SK-N-MC (cell line): ENCODE measurements at regions not wholly inside any gene's neighbourhood (a gene's known extent, or its start where the extent isn't known, plus 50 kb on each side); places are given as distances from the start of the nearest gene placed in this dataset.

Experiments
- DNase-seq: peaks from one replicate; pipeline ENCODE4 v3.0.0-alpha.2; 2011; ENCODE audit warnings: low read depth, low spot score
- H3K27ac ChIP-seq: fragments of 200-600 bp; sonication (generic); 2 replicates; pipeline ENCODE4 v1.5.1; 2016; ENCODE audit warnings: mixed run types
- H3K36me3 ChIP-seq: fragments of 200-600 bp; sonication (generic); 2 replicates; pipeline ENCODE4 v1.6.1; 2017; ENCODE audit warnings: antibody characterized with exemption, low read length, mixed read lengths; ENCODE audit not compliant: insufficient read depth
- H3K4me3 ChIP-seq: fragments of 200-600 bp; sonication (generic); 2 replicates; pipeline ENCODE4 v1.5.1; 2016
- H3K9ac ChIP-seq: fragments of 200-600 bp; sonication (generic); 2 replicates; pipeline ENCODE4 v1.8.0; 2017; ENCODE audit warnings: mixed run types, mixed read lengths; ENCODE audit not compliant: insufficient read length
- H3K9me3 ChIP-seq: fragments of 200-600 bp; sonication (generic); 2 replicates; pipeline ENCODE4 v1.6.1; 2017; ENCODE audit warnings: low read depth, mild to moderate bottlenecking, antibody characterized with exemption, low read length, moderate library complexity, mixed read lengths
- EZH2 ChIP-seq: fragments of 200-600 bp; sonication (generic); IDR thresholded peaks from one replicate; pipeline ENCODE4 v1.6.1; 2017; ENCODE audit warnings: antibody characterized with exemption
- FOXP2 ChIP-seq: optimal IDR thresholded peaks from 2 replicates; pipeline ENCODE3; 2011; ENCODE audit warnings: mild to moderate bottlenecking, moderate library complexity; ENCODE audit not compliant: insufficient read depth; ENCODE audit errors: extremely low read length, control extremely low read depth
- POLR2AphosphoS5 ChIP-seq: IDR thresholded peaks from 2 replicates; pipeline ENCODE4 v1.6.1; 2012; ENCODE audit warnings: mild to moderate bottlenecking, low read depth, low read length, borderline replicate concordance

DNA sequence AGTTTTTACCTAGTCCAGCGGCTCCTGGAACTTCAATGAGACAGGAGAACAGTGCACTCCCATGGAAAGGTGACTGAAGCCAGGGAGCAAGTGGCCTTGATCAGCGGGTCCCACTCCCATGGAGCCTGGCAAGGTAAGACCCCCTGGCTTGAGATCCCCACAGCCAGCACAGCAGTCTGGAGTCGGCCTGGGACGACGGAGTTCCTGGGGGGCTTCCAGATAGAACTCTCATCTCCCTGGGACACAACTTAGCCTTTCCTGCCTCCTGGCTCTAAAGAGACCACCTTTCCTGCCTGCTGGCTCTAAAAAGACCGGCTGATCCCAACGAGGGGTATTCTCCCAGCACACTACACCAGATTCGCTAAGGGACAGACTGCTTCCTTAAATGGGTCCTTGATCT lies 1279.0 kb upstream of the GOT2 start:
- no peaks in the 10 kb centered on the region for H3K36me3 ChIP-seq
- no peaks in the 10 kb centered on the region for H3K9me3 ChIP-seq
- H3K4me3 ChIP-seq: no peak overlapping the region
- no peak overlapping the region for H3K9ac ChIP-seq
- no peak for DNase-seq
- TF ChIP-seq EZH2 (no peak), FOXP2 (no peak), POLR2AphosphoS5 (no peak)
- no peak overlapping the region for H3K27ac ChIP-seq

GRCh38 chr16:60001523-60001922 lies 1267.4 kb upstream of the GOT2 start:
- Histone ChIP-seq H3K4me3 (no peak overlapping the region), H3K9ac (no peak overlapping the region), H3K9me3 (no peaks in the 10 kb centered on the region), H3K36me3 (no peaks in the 10 kb centered on the region), H3K27ac (no peak overlapping the region)
- TF ChIP-seq EZH2 (no peak), FOXP2 (no peak), POLR2AphosphoS5 (no peak)
- no peak for DNase-seq

DNA sequence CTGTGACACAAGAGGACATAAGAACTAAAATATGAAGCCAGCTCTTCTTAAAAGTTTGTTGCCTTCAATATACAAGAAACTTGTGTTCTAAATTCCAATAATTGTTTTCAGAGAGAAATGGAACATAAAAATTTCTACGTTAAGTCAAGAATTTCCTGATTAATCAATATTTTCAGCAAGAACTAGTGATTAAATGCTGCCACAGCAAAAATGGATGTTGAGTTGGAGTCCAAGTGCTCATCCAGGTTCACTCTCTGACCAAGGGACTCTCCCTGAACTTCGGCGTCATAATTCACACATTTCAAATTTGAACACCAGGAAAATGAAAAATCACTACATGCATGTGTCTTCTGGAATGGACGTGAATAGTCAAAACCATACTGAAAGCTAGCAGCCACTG lies 1263.6 kb upstream of the GOT2 start:
- no peak overlapping the region for H3K27ac ChIP-seq
- H3K9ac ChIP-seq: no peak overlapping the region
- TF ChIP-seq FOXP2 (no peak), POLR2AphosphoS5 (no peak), EZH2 (no peak)
- no peaks in the 10 kb centered on the region for H3K36me3 ChIP-seq
- no peak overlapping the region for H3K4me3 ChIP-seq
- no peak for DNase-seq
- H3K9me3 ChIP-seq: no peaks in the 10 kb centered on the region

DNA sequence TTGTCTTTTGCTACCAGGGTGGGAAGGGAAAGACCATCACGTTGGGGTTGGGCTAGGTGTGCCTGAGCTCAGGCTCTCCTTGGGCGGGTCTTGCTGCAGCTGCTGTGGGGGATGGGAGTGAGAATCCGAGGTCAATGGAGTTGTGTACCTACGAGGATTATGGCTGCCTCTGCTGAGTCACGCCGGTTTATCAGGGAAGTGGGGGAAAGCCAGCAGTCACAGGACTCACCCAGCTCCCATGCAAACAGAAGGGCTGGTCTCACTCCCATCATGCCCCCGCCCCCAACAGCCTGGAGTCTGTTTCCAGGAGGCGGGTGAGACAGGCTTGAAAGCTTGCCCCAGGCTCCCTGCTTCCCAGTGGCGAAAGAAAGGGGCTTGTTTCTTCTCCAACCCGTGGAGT lies 1259.0 kb upstream of the GOT2 start:
- TF ChIP-seq POLR2AphosphoS5 (no peak), EZH2 (no peak), FOXP2 (no peak)

GRCh38 chr16:59991171-59991570 lies 1257.1 kb upstream of the GOT2 start:
- Histone ChIP-seq H3K9me3 (no peaks in the 10 kb centered on the region), H3K27ac (no peak overlapping the region), H3K9ac (no peak overlapping the region), H3K4me3 (no peak overlapping the region), H3K36me3 (no peaks in the 10 kb centered on the region)
- DNase-seq: no peak
- TF ChIP-seq EZH2: no peak
- TF ChIP-seq FOXP2: no peak
- TF ChIP-seq POLR2AphosphoS5: no peak

More for the DNA sequence above, 1259.0 kb upstream of the GOT2 start:
- H3K9ac ChIP-seq: no peak overlapping the region
- DNase-seq: no peak
- no peaks in the 10 kb centered on the region for H3K36me3 ChIP-seq
- H3K4me3 ChIP-seq: no peak overlapping the region
- no peaks in the 10 kb centered on the region for H3K9me3 ChIP-seq
- no peak overlapping the region for H3K27ac ChIP-seq

GRCh38 chr16:59988591-59988990 lies 1254.5 kb upstream of the GOT2 start:
- no peak for DNase-seq
- H3K9ac ChIP-seq: no peak overlapping the region

DNA sequence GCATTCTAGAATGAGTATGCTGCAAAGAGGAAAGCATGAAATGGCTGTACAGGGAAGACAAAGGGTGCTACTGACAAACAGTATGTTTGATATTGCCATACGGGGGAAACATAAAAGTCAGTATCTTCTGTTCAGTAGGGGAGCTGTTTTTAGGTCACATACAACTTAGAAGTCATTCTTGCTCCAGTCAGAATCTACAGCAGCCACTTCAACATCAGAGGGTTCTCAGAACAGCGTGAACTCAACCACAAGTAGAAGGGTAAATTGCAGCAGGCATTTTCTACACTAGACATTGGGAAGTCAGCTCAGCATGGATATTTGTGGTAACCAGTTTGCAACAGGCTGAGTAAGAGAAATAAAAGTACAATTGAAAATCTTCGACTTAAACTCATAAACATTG lies 1241.8 kb upstream of the GOT2 start:
- no peak overlapping the region for H3K9ac ChIP-seq
- H3K27ac ChIP-seq: no peak overlapping the region
- H3K36me3 ChIP-seq: no peaks in the 10 kb centered on the region
- H3K9me3 ChIP-seq: no peaks in the 10 kb centered on the region
- TF ChIP-seq POLR2AphosphoS5 (no peak), FOXP2 (no peak), EZH2 (no peak)
- H3K4me3 ChIP-seq: no peak overlapping the region
- DNase-seq: no peak

More at GRCh38 chr16:59988591-59988990, 1254.5 kb upstream of the GOT2 start:
- Histone ChIP-seq H3K9me3 (no peaks in the 10 kb centered on the region), H3K36me3 (no peaks in the 10 kb centered on the region), H3K27ac (no peak overlapping the region), H3K4me3 (no peak overlapping the region)
- TF ChIP-seq FOXP2 (no peak), EZH2 (no peak), POLR2AphosphoS5 (no peak)

DNA sequence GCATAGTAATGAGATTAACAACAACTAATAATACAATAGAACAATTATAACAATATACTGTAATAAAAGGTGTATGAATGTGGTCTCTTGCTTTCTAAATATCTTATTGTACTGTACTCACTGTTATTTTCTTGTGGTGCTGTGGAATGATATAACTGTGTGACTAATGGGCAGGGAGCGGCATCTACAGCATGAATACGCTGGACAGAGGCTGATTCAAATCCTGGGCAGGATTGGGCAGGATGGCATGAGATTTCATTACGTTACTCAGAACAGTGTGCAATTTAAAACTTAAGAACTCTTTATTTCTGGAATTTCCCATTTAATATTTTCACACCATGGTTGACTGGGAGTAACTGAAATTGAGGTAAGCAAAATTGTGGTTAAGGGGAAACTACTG lies 1239.8 kb upstream of the GOT2 start:
- no peaks in the 10 kb centered on the region for H3K9me3 ChIP-seq
- TF ChIP-seq EZH2: no peak
- no peak overlapping the region for H3K9ac ChIP-seq
- no peak overlapping the region for H3K27ac ChIP-seq
- H3K36me3 ChIP-seq: no peaks in the 10 kb centered on the region
- no peak overlapping the region for H3K4me3 ChIP-seq
- DNase-seq: no peak

DNA sequence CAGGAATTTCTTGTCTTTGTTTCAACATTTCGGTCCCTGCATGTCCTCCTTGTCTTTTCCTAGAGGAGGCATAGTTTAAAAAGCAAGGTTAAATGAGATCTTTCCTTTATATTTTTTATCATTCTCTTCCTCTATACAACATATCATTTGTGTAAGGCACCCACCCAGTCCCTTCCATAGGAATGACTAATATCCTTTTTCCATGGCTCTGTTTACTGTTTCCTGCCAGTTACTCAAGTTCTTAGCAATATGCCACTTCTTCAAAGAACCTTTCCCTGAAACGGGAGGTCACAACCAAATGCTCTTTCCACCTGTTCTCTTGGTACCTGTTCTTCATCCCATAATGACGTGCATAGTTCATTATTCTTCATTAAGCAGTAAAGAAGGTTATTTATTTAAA lies 1237.1 kb upstream of the GOT2 start:
- no peak for DNase-seq
- H3K4me3 ChIP-seq: no peak overlapping the region
- no peak for TF ChIP-seq EZH2
- TF ChIP-seq POLR2AphosphoS5: no peak
- TF ChIP-seq FOXP2: no peak
- H3K27ac ChIP-seq: no peak overlapping the region
- H3K36me3 ChIP-seq: no peaks in the 10 kb centered on the region
- H3K9ac ChIP-seq: no peak overlapping the region
- no peaks in the 10 kb centered on the region for H3K9me3 ChIP-seq
